ENCODE measurements at regions not wholly inside any gene's neighbourhood (a gene's known extent, or its start where the extent isn't known, plus 50 kb on each side); places are given as distances from the start of the nearest gene placed in this dataset.
"Not testable (repeated sequence)": the region's sequence is repeated elsewhere in the genome, so short reads cannot be mapped to it uniquely, and the experiment has no call there.

DNA sequence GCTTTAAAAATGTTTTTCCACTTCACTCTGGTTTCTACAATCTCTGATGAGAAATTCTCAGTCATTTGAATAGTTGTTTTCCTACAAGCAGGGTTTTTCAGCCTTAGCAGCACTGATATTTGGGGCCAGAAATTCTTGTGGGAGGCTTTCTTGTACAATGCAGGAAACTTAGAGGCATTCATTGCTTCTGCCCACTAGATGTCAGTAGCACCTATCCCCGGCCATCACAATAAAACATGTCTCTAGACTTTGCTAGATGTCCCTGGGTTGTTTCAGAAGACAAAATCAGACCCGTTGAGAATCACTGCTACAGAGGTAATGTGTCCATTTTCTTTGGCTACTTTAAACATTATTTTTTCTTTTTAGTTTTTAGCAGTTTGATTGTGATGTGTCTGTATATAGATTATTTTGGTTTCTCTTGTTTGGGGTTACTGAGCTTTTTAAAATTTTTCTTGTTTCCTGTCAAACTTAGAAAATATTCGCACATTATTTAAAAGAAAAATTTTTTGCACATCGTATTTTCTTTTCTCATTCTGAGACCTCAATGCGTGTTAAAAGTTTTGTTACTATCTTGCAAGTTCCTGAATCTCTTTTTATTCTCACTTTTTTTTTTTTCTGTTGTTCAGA lies 60.8 kb upstream of the CCDC179 start:
- DNase-seq: peak; percentile 11

DNA sequence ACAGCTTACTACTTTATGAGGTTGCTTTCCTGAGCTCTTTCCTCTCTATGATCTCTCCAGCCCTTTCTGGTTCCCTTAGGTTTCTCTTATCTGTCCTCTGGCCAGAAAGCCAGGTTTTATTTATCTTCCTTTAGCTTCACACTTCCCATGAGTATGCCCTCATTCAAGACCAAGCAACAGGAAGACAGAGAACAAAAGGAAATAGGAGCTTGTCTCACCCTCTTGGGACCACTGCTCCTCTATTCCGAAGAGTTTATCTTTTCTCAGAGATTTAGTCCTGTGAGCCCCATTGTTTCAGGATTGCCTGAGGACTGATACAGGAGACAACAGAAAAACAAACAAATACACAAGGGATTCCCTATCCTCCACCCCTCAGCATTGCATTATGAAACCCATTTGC lies 62.4 kb upstream of the CCDC179 start:
- DNase-seq: no peak

DNA sequence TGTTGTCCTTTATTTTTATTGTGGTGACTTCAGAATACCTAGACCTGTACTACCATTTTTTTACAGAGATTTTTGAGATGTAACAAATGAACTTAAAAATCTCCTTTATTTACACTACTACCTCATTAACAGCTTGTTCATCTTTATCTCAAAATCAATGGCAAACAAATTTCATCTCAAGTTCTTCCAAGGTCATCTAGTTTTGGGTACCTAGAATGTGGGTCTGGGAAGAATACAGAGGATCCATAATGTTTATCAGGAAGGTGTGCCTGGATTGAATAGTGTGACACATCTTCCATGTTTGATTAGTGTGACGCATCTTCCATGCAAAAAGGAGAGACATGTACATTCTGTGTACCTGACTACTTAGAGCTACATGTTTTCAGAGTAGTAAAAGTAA lies 63.3 kb upstream of the CCDC179 start:
- no peak for DNase-seq

DNA sequence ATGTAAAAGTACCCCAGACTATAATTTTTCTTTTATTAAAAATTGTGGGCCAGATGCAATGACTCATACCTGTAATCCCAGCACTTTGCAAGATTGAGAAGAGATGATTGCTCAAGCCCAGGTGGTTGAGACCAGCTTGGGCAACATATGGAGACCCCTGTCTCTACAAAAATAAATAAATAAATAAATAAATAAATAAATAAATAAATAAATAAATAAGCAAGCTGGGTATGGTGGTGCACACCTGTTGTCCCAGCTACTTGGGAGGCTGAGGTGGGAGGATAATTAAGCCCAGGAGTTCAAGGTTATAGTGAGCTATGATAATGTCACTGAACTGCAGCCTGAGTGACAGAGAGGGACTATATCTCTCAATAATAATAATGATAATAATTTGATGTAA lies 66.1 kb upstream of the CCDC179 start:
- no peak for DNase-seq

DNA sequence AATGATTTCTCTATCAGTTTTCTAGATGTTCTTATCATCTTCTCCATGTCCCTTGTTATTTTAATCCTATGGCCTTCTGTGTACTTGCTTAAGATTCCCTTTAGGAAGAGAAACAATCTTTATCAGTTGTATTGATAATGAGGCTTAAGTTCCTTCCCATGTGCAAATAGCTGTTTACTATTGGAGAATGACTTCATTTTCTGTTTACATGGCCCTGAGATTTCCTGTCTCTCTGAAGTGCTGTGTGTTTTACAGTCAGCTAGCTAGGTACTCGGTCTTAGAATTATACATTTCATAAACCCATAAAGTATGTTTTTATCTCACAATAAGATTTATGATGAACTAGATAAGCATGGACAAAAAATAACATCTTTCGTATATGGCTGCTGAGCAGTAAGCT lies 67.5 kb upstream of the CCDC179 start:
- no peak for DNase-seq

DNA sequence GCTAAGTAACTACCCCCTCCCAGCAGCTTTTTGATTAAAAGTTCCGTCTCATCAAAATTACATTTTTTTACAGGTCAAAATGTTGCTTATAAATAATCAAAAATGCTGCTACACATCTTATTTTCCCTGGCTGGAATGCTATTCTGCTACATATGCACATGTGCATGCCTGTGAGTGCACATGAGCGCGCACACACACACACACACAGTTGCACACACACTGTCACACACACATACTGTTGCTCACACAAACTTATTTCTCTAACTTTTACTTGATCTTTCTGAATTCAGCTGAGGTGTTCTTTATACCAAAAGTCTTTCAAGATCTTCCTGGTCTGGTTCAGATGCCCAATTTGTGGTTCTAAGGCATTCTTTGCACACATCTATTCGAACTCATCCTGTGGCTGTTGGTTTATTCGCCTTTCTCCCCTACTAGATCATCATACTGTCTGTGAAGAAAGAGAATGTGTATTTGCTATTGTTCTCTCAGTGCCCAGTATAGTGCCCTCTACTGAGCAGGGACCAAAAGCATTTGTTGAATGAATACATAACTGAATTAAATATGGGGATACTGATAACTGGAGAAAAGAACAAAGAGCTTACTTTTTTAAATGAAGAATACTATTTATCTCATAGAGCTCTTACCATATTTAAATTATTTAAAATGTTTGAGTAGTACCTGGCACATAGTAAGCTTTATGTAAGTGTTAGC lies 68.1 kb upstream of the CCDC179 start:
- no peak for DNase-seq

DNA sequence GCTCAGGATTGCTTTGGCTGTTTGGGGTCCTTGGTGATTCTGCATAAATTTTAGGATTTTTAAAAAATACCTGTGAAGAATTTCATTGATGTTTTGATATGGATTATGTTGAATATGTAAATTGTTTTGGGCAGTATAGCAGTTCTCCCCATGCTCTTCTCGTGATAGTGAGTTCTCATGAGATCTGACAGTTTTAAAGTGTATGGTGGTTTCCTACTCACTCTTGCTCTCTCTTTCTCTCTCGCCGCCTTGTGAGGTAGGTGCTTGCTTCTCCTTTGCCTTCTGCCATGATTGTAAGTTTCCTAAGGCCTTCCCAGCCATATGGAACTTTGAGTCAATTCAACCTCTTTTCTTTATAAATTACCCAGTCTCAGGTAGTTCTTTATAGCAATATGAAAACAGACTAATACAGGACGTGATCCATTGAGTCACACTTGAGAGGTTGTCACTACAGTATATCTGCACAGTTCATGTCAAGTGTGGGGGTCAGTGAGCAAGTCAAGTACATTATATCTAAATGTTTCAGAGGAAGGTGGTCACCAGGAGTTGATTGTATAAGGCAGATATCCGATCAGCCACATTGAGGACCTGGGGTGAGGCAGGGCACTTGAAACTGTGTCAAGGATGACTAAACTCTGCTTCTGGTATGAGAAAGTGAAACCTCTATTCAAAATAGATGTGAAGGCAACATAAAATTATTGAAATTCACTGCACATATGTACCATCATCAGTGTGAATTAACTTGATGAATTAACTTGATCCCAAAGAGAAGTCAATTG lies 70.7 kb upstream of the CCDC179 start:
- no peak for DNase-seq

DNA sequence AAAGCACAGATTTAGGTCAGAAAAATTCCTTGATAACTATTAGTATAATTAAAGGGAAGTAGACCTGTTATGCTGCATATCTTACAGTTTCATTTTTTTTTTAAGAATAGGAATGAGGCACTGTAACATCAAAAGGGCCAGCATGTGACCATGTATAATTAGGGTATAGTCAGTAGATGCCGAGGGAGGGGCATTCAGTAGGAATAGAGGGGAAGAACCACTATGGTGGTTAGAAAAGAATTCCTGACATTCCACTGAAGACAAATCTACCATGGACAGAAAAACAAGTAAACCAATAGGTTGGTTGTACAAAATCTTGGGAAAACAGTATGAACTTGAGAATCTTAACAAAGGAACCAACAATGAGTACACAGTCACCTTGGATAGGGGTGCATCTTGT lies 78.4 kb upstream of the CCDC179 start:
- no peak for DNase-seq

DNA sequence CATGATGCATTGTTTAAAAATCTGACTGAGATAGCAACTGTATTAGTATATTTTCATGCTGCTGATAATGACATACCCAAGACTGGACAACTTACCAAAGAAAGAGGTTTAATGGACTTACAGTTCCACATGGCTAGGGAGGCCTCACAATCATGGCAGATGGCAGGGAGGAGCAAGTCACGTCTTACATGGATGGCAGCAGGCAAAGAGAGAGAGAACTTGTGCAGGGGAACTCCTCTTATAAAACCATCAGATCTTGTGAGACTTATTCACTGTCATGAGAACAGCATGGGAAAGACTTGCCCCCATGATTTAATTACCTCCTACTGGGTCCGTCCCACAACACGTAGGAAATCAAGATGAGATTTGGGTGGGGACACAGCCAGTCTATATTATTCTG lies 81.3 kb upstream of the CCDC179 start:
- DNase-seq: not testable (repeated sequence)

DNA sequence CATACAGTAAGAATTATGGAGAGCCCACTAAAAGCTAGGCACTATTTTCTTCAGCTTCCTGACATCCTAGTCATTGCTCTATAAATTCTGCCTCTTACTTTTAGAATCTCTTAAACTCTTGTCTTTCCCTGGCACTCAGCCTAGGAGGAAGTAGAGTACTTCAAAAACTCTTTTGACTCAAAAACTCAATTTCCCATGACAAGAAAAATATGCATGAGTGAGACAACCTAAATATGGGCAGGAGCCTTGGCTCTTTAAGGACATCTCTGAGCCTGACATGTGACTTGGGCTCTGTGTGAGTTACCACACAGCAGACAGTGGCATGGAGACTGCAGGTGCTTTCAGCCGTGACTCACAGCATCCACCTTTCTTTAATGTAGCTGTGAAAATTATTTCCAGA lies 97.5 kb upstream of the CCDC179 start:
- no peak for DNase-seq

DNA sequence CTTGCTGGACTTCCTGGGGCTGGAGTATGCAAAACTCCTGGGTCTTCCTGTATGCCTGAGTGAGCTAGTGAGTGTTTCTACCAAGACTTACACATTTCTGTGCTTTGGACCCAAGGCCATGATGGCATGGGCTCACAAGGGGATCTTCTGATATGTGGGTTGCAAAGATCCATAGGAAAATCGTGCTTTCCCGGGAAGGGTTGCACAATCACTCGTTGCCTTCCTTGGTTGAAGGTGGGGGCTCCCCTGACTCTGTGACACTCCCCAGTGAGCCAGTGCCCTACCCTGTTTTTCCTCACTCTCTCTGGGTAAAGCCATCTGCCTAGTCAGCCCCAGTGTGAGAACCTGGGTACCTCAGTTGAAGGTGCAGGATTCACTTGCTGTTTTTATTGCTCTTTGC lies 114.0 kb upstream of the CCDC179 start:
- no peak for DNase-seq

DNA sequence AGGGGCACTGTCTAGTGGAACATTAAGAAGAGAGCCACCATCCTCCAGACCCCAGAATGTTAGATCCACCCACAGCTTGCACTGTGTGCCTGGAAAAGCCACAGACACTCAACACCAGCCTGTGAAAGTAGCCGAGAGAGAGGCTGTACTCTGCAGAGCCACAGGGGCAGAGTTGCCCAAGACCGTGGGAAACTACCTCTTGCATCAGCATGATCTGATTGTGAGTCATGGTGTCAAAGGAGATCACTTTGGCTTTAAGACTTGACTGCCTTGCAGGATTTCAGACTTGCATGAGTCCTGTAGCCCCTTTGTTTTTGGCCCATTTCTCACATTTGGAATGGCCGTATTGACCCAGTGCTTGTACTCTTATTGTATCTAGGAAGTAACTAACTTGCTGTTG lies 115.9 kb upstream of the CCDC179 start:
- DNase-seq: no peak

DNA sequence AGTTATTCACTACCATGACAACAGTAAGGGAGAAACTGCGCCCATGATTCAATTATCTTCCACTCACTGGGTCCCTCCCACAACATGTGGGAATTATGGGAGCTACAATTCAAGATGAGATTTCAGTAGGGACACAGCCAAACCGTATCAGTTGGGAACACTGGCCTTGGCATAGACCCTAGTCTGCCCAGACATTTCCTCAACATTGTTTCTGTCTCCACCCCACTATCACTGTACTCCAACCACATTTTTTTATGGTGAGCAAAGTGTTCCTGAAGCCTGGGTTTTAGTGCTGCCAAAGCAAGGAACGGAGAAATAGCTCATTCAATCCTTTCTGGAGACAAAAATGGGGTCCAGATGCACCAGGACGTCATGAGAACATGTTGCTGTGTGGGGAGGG lies 122.6 kb upstream of the CCDC179 start:
- no peak for DNase-seq

DNA sequence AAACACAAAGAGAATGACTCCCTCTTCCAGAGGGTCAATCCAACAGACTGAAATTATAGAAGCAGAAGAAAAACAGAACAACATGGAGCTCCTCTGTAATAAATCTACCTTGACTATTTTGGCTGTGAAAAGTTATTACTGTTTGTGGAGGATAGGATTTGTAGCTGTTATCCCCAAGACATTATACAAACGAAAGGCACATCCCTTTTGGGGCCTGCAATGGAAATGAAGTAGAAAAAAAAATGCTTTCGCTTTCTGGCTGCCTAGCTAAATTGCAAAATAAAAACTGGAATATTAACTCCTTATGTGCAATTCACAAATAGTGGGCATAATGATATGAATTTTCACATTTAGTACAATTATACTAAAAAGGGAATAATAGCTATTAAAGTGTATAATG lies 123.8 kb upstream of the CCDC179 start:
- no peak for DNase-seq

DNA sequence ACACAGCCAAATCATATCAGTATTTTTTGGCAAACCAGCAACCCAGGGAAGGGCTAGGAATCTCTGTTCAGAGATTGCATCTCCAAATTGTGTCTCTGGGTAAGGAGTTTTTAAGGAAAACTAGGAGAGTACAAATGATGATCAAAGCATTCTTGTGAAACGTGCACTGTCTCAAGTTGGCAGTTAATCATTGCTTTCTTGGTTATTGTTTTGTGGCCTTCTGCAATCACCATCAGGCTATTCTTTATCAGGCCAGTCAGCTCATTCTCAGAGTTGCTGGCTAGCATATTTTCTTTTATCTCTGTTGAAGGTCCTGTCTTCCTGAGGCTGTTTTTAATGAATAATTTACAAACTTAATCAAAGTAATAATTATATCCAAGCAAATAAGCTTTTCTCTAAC lies 129.1 kb upstream of the CCDC179 start:
- no peak for DNase-seq

DNA sequence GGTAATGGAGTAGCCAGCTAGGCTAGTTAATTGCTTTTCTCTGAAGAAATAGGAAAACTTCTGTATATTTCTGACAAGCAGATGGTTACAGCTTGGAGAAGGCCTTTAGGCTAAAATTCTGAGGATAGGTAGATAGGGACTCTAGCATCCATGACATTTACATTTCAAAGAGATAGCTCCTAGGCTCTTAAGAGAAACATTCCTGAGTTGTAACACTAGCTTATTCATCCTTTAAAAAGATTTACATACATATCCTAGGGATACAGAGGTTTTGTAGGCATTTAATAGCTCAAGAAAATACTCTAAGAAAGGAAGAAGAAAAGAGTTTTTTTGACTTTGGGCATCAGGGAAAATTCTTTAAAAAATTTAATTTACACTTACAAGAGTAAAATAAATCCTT lies 130.9 kb upstream of the CCDC179 start:
- no peak for DNase-seq

DNA sequence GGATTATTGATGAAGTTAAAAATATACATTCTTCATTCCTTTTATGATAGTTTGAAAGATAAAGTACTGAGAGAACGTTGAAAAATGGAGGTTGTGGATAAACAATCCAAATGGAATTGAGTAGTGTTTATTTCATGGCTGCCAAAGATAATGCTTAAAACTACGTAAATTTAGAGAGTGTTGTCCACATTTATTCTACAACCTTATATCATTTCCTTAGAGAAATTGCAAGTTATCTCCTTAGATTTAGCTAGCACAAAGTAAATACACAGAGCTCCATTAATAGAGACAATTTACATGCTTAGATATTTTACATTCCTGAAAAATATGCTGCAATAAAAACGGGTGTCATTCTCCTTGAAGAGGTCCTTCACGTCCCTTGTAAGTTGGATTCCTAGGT lies 146.5 kb upstream of the CCDC179 start:
- no peak for DNase-seq

DNA sequence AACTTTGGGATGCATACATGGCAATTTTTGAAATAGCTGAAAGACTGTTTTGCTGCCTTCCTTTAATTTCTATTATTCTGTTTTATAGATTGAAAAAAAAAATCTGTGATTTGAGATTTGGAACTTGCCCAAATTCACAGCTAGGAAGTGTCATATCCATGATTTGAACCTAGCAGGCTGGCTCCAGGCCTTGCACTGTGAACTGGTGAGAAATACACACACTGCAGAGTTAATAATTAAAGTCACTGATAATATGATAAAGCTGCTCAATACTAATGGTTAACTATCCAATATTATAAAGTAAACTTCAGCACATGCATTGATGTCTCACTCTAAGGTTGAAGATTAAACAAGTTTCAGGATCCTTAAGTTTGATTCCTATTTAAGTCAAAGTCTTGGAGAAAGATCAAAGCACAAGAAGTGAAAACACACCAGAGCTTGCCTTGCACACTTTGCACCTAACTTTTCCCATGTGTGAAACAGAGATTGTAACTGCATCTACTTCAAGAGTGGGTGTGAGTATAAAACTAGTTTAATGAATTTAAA lies 150.6 kb upstream of the CCDC179 start:
- DNase-seq: no peak

DNA sequence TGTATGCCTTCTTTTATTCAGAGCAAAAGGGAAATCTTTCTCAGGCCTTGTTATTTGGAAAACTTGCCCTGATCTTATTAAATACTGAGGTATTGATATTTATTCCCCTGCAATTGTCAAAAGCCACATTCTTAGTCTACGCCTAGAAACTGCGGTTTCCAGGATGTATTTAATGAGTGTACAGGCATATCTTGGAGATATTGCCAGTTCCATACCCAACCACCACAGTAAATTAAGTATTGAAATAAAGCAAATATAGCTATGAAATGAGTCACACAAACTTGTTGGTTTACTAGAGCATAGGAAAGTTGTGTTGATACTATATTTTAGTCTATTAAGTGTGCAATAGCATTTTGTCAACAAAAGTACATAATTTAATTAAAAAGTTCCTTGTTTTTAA lies 152.7 kb upstream of the CCDC179 start:
- no peak for DNase-seq

DNA sequence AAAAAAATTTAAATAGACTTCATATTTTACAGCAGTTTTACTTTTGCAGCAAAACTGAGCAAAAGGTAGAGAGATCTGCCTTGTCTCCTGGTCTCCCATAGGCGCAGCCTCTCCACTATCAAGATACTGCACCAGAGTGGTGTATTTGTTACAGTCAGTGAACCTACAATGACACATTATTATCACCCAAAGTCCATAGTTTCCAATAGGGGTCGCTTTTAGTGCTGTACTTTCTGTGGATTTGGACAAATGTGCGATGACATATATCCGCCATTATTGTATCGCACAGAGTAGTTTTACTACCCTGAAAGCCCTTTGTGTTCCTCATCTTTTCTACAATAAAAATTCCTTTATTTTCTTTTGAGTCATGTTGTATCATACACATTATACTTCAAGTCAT lies 153.2 kb upstream of the CCDC179 start:
- no peak for DNase-seq

DNA sequence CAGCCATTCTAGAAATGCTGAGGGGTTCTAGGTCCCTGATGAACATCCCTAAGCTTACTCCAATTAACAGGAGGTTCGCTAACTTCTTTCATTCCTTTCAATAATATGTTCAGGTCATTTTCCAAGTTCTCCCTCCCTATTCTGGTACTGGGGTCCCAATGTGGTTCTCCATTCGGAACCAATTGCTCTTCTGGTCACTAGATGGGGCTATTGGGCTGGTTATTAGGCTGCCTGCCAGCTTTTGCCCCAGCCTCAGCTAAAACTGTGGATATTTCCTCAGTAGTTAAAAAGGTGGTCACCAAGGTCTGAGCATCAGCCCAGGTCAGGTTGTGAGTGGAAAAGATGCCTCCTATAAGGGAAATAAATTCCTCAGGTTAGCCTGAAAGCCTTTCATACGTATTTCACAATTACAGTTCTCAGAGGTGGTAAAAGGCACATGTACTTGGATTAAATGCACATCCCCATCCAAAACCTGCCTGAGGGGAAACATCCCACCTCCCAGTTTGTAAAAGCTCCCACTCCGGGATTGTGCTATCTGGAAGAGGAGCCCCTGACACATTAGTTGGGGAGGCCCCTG lies 161.1 kb upstream of the CCDC179 start:
- peak; percentile 9 for DNase-seq

DNA sequence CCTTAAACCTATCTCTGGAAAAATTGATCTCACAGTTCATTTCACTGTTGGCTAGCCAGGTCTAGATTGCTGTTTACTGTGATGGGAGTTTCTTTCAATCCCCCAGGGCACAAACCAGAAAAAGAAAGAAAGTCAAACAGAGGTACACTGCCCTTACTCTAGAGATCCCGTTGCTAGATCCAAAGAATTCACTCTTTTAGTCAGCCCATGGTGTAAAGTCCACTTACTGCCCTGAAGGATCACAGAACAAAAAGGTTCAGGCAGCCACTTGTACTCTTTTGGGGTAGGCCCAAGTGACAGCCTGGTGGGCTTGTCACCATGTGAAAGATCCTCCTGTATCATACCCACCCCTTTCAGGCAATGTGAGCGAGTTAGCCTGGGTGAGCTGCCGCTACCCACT lies 162.6 kb upstream of the CCDC179 start:
- no peak for DNase-seq

DNA sequence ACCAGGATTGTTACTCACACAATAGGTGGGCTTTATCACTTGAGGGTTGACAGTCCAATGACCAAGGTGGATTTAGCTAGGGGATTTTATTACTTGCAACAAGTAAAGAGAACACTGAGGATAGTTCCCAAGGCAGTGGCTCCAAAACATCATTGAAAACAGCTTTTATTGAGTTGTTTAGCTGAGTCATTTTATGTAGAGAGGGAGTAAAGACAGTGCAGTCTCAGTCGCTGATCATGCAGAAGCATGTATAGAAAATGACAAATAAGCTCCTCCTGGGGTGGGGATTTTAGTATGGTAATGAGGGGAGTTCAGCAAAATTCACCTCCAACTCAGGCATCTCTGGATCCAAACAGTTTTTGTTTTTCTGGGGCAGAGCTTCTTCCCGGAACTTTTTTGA lies 163.0 kb upstream of the CCDC179 start:
- DNase-seq: no peak

DNA sequence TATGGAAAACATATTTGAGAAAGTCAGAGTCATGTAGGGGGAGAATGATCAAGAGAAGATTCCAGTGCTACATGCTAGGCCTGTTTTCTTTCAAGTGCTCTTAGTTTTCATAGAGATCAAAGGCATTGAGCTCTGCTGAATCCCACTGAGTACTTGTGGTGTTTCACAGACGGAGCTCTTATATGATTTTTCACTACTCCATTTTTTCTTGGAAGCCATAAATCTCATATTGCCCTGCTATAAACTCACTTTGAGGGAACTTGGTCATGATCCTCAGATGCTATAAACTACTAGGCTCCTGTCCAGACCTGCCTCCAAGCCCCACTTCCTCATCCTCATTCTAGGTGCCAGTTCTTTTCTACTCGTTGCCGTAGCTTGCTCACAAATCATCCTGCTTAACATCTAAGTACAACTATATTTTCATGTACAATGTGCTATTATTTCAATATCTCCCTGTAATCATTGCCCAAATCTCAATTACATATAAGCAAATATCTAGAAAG lies 180.8 kb upstream of the CCDC179 start:
- no peak for DNase-seq
